ENCODE measurements at regions not wholly inside any gene's neighbourhood (a gene's known extent, or its start where the extent isn't known, plus 50 kb on each side); places are given as distances from the start of the nearest gene placed in this dataset.

- Histone ChIP-seq H3K4me3 (no peak overlapping the region), H3K36me3 (no peaks in the 10 kb centered on the region), H3K4me1 (replicated peaks) (peaks cover 6% of the 10 kb centered on the region; the same call in 1 of the 2 replicates), H3K9me3 (replicated peaks) (no peaks in the 10 kb centered on the region), H3K27me3 (replicated peaks) (no peaks in the 10 kb centered on the region), H3K27ac (no peak overlapping the region)
- no peak for DNase-seq (ENCODE audit: low read depth in 1 of 2, low spot score in 2 of 2)
Observed at GRCh38 chr1:56339786-56340465, 239.4 kb downstream of the PLPP3 start.

- H3K4me1 ChIP-seq (replicated peaks) = peaks cover 6% of the 10 kb centered on the region; the same call in 1 of the 2 replicates
- no peak overlapping the region for H3K4me3 ChIP-seq
- no peaks in the 10 kb centered on the region for H3K27me3 ChIP-seq (replicated peaks)
- no peak overlapping the region for H3K27ac ChIP-seq
- DNase-seq (ENCODE audit: low read depth in 1 of 2, low spot score in 2 of 2) = no peak
- no peaks in the 10 kb centered on the region for H3K36me3 ChIP-seq
- H3K9me3 ChIP-seq (replicated peaks) = no peaks in the 10 kb centered on the region
Observed at GRCh38 chr1:56339093-56339492, 240.3 kb downstream of the PLPP3 start.

DNA sequence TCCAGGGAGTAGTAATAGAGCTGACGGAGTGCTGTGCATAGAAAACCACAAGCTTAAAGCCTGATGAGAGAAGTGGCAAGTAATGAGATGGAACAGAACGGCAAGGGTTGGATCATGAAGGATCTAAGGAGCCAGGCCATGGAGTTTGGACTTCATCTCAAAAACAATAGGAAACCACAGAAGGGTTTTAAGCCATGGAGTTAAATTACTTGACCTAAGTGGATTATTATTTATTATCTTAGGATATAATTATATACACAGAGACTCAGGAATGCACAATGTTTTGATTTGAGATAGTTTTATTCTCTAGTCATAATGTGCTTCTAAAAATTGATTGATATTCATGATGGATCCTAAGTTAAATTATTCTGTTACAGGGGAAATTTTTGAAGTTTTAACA, 242.4 kb downstream of the PLPP3 start:
- DNase-seq (ENCODE audit: low read depth in 1 of 2, low spot score in 2 of 2) = no peak
- Histone ChIP-seq H3K27ac (no peak overlapping the region), H3K4me3 (no peak overlapping the region), H3K36me3 (no peaks in the 10 kb centered on the region), H3K27me3 (replicated peaks) (no peaks in the 10 kb centered on the region), H3K4me1 (replicated peaks) (peaks cover 8% of the 10 kb centered on the region), H3K9me3 (replicated peaks) (no peaks in the 10 kb centered on the region)

GRCh38 chr1:56335394-56335793, 244.0 kb downstream of the PLPP3 start:
- Histone ChIP-seq H3K27ac (no peak overlapping the region), H3K4me1 (replicated peaks) (peaks cover 23% of the 10 kb centered on the region), H3K27me3 (replicated peaks) (no peaks in the 10 kb centered on the region), H3K9me3 (replicated peaks) (no peaks in the 10 kb centered on the region), H3K36me3 (no peaks in the 10 kb centered on the region), H3K4me3 (no peak overlapping the region)
- no peak for DNase-seq (ENCODE audit: low read depth in 1 of 2, low spot score in 2 of 2)

DNA sequence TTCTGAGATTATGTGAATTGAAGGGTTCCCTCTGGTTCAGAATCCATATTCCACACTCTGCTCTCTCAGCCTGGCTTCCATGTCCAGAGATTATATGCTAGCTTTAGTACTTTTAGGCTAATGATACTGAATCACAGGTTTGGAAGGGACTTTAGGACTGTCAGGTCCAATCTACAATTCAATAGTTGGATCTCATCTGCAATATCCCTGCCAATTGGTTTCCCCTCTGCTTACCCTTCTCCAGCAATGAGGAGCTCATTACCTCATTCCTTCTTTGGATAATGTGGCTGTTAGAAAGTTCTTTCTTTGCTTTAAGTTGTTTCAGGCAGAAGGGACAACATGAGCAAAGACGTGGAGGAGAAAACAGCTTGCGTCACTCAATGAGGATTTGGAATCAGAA, 245.3 kb downstream of the PLPP3 start:
- Histone ChIP-seq H3K27me3 (replicated peaks) (no peaks in the 10 kb centered on the region), H3K36me3 (no peaks in the 10 kb centered on the region), H3K4me3 (no peak overlapping the region), H3K4me1 (replicated peaks) (peaks cover 31% of the 10 kb centered on the region), H3K27ac (no peak overlapping the region), H3K9me3 (replicated peaks) (no peaks in the 10 kb centered on the region)
- no peak for DNase-seq (ENCODE audit: low read depth in 1 of 2, low spot score in 2 of 2)

GRCh38 chr1:56333461-56333860, 245.9 kb downstream of the PLPP3 start:
- Histone ChIP-seq H3K27ac (no peak overlapping the region), H3K36me3 (no peaks in the 10 kb centered on the region)

GRCh38 chr1:56331892-56332567, 247.3 kb downstream of the PLPP3 start:
- Histone ChIP-seq H3K36me3 (no peaks in the 10 kb centered on the region), H3K27ac (no peak overlapping the region), H3K9me3 (replicated peaks) (no peaks in the 10 kb centered on the region), H3K4me3 (no peak overlapping the region), H3K27me3 (replicated peaks) (no peaks in the 10 kb centered on the region), H3K4me1 (replicated peaks) (peaks cover 34% of the 10 kb centered on the region)
- no peak for DNase-seq (ENCODE audit: low read depth in 1 of 2, low spot score in 2 of 2)

More at GRCh38 chr1:56333461-56333860, 245.9 kb downstream of the PLPP3 start:
- Histone ChIP-seq H3K4me3 (no peak overlapping the region), H3K9me3 (replicated peaks) (no peaks in the 10 kb centered on the region), H3K27me3 (replicated peaks) (no peaks in the 10 kb centered on the region), H3K4me1 (replicated peaks) (peaks cover 37% of the 10 kb centered on the region)
- no peak for DNase-seq (ENCODE audit: low read depth in 1 of 2, low spot score in 2 of 2)

DNA sequence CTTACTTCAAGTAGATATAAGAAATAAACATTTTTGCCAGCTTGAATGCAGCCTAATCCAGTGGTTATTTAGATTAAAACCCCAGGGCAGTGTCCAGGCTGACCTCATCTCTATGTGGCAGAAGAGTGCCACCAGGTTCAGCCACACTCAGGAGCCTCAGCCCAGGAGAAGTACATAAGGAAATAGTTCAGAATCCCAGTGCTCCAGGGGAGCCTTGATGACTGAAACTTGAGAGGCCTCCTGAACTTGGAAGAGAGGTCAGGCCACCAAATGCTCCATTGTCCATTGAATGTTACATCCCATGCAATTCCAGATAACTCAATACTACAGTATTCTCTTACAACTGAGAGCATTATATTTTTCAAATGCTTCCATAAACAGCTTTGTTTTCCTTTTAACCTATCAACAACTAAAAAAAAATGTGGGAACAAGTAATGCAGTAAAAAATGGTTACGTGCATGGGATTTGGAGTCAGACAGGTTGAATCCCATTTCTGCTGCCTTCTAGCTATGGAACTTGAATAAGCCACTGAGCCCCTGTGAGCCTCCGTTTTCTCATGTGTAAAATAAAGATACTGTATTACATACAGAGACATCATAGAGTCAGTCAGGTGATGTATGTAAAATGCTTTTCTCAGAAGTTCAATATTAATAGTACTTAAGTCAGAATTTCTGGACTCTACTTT, 248.0 kb downstream of the PLPP3 start:
- Histone ChIP-seq H3K9me3 (replicated peaks) (no peaks in the 10 kb centered on the region), H3K4me1 (replicated peaks) (peaks cover 36% of the 10 kb centered on the region), H3K4me3 (no peak overlapping the region), H3K36me3 (no peaks in the 10 kb centered on the region), H3K27ac (peak overlapping the region; percentile 20), H3K27me3 (replicated peaks) (no peaks in the 10 kb centered on the region)
- DNase-seq (ENCODE audit: low read depth in 1 of 2, low spot score in 2 of 2) = no peak

GRCh38 chr1:56330391-56331026, 248.9 kb downstream of the PLPP3 start:
- DNase-seq (ENCODE audit: low read depth in 1 of 2, low spot score in 2 of 2) = peak in 1 of 2 experiments; percentile 50
- Histone ChIP-seq H3K4me3 (no peak overlapping the region), H3K36me3 (no peaks in the 10 kb centered on the region), H3K27ac (peak overlapping the region; percentile 20; the same call in 1 of the 2 replicates), H3K27me3 (replicated peaks) (no peaks in the 10 kb centered on the region), H3K4me1 (replicated peaks) (peaks cover 44% of the 10 kb centered on the region), H3K9me3 (replicated peaks) (no peaks in the 10 kb centered on the region)

- H3K27ac ChIP-seq = no peak overlapping the region
- H3K4me1 ChIP-seq (replicated peaks) = peaks cover 49% of the 10 kb centered on the region
- H3K27me3 ChIP-seq (replicated peaks) = no peaks in the 10 kb centered on the region
- no peaks in the 10 kb centered on the region for H3K36me3 ChIP-seq
- H3K9me3 ChIP-seq (replicated peaks) = no peaks in the 10 kb centered on the region
- H3K4me3 ChIP-seq = no peak overlapping the region
- DNase-seq (ENCODE audit: low read depth in 1 of 2, low spot score in 2 of 2) = no peak
Observed at GRCh38 chr1:56329970-56330369, 249.4 kb downstream of the PLPP3 start.

DNA sequence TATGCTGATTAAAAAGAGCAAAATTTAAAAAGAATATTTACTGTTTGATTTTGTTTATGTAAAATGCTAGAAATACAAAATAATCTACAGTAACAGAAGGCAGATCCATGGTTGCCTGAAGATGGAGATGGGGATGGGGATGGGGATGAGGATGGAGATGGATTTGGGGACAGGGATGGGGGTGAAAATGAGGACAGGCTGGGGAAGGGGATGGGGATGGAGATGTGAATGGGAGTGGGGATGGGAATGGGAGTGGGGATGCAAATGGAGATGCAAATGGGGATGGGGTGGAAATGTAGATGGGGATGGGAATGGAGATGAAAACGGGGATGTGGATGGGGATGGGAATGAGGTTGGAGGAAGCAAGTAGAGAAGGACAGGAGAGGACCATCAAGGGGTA, 252.2 kb downstream of the PLPP3 start:
- Histone ChIP-seq H3K9me3 (replicated peaks) (no peaks in the 10 kb centered on the region), H3K4me3 (no peak overlapping the region), H3K27me3 (replicated peaks) (no peaks in the 10 kb centered on the region), H3K36me3 (no peaks in the 10 kb centered on the region), H3K27ac (no peak overlapping the region), H3K4me1 (replicated peaks) (peaks cover 49% of the 10 kb centered on the region)
- DNase-seq (ENCODE audit: low read depth in 1 of 2, low spot score in 2 of 2) = no peak

- DNase-seq (ENCODE audit: low read depth in 1 of 2, low spot score in 2 of 2) = peak in 1 of 2 experiments; percentile 66
- Histone ChIP-seq H3K9me3 (replicated peaks) (no peaks in the 10 kb centered on the region), H3K27ac (peak overlapping the region; percentile 38), H3K4me1 (replicated peaks) (peaks cover 38% of the 10 kb centered on the region), H3K4me3 (no peak overlapping the region), H3K36me3 (no peaks in the 10 kb centered on the region), H3K27me3 (replicated peaks) (no peaks in the 10 kb centered on the region)
Observed at GRCh38 chr1:56326056-56326455, 253.3 kb downstream of the PLPP3 start.

GRCh38 chr1:56324504-56324903, 254.9 kb downstream of the PLPP3 start:
- no peaks in the 10 kb centered on the region for H3K27me3 ChIP-seq (replicated peaks)
- H3K9me3 ChIP-seq (replicated peaks) = no peaks in the 10 kb centered on the region
- DNase-seq (ENCODE audit: low read depth in 1 of 2, low spot score in 2 of 2) = no peak
- peaks cover 25% of the 10 kb centered on the region for H3K4me1 ChIP-seq (replicated peaks)
- H3K4me3 ChIP-seq = no peak overlapping the region
- no peak overlapping the region for H3K27ac ChIP-seq
- H3K36me3 ChIP-seq = no peaks in the 10 kb centered on the region

DNA sequence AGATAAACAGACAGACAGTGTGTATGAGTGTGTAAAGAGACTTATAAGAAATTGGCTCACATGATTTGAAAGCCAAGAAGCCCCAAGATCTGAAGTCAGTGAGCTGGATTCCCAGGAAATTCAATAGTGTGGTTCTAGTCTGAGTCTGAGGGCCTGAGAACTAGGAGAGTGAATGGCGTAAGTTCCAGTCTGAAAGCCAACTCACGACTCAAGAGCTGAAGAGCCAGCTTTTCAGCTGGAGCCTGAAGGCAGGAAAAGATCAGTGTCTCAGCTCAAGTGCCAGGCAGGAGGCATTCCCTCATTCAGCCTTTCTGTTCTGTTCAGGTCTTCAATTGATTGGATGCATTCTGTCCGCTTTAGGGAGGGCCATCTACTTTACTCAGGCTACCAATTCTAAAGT, 257.2 kb downstream of the PLPP3 start:
- Histone ChIP-seq H3K36me3 (no peaks in the 10 kb centered on the region), H3K9me3 (replicated peaks) (no peaks in the 10 kb centered on the region), H3K4me1 (replicated peaks) (peaks cover 17% of the 10 kb centered on the region), H3K27me3 (replicated peaks) (no peaks in the 10 kb centered on the region), H3K27ac (no peak overlapping the region), H3K4me3 (no peak overlapping the region)
- no peak for DNase-seq (ENCODE audit: low read depth in 1 of 2, low spot score in 2 of 2)

All from SJSA1 (cell line).